ENCODE measurements at regions not wholly inside any gene's neighbourhood (a gene's known extent, or its start where the extent isn't known, plus 50 kb on each side); places are given as distances from the start of the nearest gene placed in this dataset.
"Not testable (repeated sequence)": the region's sequence is repeated elsewhere in the genome, so short reads cannot be mapped to it uniquely, and the experiment has no call there.

DNA sequence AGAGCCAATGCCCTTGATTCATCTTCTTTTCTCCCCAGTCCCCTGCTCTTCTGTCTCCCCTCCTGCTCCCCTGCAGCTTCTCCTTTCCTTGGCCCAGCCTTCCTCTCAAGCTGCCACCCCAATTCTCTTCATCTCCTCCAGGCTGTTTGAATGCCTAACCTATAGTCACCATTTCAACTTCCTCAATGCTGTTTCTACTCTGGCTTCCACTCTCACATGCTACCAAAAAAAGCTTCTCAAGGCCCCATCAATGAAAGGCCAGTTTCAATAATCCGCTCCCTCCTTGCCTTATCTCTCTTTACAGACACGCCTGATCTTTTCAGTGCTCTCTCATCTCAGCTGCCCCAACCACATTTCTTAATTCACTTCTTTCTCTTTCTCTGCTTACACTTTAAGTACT lies 212.2 kb upstream of the GPR149 start:
- Mint-ChIP-seq H3K4me3 (no peak overlapping the region), H3K27me3 (ENCODE audit: insufficient read depth) (no peaks in the 10 kb centered on the region), H3K4me1 (ENCODE audit: low read depth) (no peaks in the 10 kb centered on the region), H3K36me3 (ENCODE audit: low read depth) (no peaks in the 10 kb centered on the region; the same call in 1 of the 2 replicates), H3K9me3 (peaks cover 37% of the 10 kb centered on the region), H3K27ac (no peak overlapping the region)
- DNase-seq: no peak
- TF ChIP-seq, protein P1, sequence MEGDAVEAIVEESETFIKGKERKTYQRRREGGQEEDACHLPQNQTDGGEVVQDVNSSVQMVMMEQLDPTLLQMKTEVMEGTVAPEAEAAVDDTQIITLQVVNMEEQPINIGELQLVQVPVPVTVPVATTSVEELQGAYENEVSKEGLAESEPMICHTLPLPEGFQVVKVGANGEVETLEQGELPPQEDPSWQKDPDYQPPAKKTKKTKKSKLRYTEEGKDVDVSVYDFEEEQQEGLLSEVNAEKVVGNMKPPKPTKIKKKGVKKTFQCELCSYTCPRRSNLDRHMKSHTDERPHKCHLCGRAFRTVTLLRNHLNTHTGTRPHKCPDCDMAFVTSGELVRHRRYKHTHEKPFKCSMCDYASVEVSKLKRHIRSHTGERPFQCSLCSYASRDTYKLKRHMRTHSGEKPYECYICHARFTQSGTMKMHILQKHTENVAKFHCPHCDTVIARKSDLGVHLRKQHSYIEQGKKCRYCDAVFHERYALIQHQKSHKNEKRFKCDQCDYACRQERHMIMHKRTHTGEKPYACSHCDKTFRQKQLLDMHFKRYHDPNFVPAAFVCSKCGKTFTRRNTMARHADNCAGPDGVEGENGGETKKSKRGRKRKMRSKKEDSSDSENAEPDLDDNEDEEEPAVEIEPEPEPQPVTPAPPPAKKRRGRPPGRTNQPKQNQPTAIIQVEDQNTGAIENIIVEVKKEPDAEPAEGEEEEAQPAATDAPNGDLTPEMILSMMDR (IDR thresholded peaks at IDR 0.05): no peak

DNA sequence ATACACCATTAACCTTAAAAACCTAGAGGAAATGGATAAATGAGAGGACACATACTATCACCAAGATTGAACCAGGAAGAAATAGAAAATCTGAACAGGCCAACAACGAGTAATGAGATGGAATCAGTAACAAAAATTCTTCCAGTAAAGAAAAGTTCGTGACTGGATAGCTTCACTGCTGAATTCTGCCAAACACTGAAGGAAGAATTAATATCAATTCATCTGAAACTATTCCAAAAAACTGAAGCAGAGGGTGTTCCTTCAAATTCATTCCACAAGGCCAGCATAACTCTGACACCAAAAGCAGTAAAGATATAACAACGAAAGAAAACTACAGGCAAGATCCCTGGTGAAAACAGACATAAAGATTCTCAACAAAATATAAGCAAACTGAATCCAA lies 195.8 kb upstream of the GPR149 start:
- Mint-ChIP-seq H3K4me1 (ENCODE audit: low read depth) (no peaks in the 10 kb centered on the region), H3K27me3 (ENCODE audit: insufficient read depth) (no peaks in the 10 kb centered on the region), H3K9me3 (peaks cover 45% of the 10 kb centered on the region), H3K4me3 (no peak overlapping the region), H3K36me3 (ENCODE audit: low read depth) (no peaks in the 10 kb centered on the region), H3K27ac (no peak overlapping the region)
- TF ChIP-seq, protein P1 (IDR thresholded peaks at IDR 0.05): no peak
- DNase-seq: no peak

DNA sequence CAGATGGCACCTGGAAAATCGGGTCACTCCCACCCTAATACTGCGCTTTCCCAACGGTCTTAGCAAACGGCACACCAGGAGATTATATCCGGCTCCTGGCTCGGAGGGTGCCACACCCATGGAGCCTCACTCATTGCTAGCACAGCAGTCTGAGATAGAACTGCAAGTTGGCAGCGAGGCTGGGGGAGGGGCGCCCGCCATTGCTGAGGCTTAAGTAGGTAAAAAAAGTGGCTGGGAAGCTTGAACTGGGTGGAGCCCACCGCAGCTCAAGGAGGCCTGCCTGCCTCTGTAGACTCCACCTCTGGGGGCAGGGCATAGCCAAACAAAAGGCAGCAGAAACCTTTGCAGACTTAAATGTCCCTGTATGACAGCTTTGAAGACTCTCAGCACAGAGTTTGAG lies 189.6 kb upstream of the GPR149 start:
- not testable (repeated sequence) for DNase-seq

DNA sequence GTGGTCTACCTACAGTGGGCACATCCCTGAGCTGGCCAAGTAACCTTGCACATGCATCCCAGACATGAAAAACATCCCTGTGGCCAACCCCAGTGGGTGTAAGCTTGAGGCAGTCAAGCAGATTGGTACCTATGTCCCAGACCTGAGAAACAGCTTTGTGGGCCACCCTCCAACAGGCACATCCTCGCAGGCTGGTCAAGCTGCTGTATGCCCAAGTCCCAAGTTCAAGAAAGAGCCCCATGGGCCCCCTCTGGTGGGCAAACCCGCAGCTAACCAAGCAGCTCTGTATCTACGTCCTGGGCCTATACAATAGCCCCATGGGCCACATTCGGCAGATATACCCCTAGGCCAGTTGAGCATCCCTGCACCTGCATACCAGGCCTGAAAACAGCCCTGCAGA lies 186.3 kb upstream of the GPR149 start:
- H3K27me3 Mint-ChIP-seq (ENCODE audit: insufficient read depth): no peaks in the 10 kb centered on the region
- no peak overlapping the region for H3K27ac Mint-ChIP-seq
- H3K4me3 Mint-ChIP-seq: no peak overlapping the region
- H3K4me1 Mint-ChIP-seq (ENCODE audit: low read depth): no peaks in the 10 kb centered on the region
- peaks cover 46% of the 10 kb centered on the region for H3K9me3 Mint-ChIP-seq
- TF ChIP-seq, protein P1 (IDR thresholded peaks at IDR 0.05): no peak
- no peak for DNase-seq
- H3K36me3 Mint-ChIP-seq (ENCODE audit: low read depth): no peaks in the 10 kb centered on the region

More for the DNA sequence above, 189.6 kb upstream of the GPR149 start:
- not testable (repeated sequence) for H3K36me3 Mint-ChIP-seq (ENCODE audit: low read depth); H3K4me3 Mint-ChIP-seq; H3K27me3 Mint-ChIP-seq (ENCODE audit: insufficient read depth); H3K27ac Mint-ChIP-seq; H3K4me1 Mint-ChIP-seq (ENCODE audit: low read depth)
- peaks cover 56% of the 10 kb centered on the region for H3K9me3 Mint-ChIP-seq

DNA sequence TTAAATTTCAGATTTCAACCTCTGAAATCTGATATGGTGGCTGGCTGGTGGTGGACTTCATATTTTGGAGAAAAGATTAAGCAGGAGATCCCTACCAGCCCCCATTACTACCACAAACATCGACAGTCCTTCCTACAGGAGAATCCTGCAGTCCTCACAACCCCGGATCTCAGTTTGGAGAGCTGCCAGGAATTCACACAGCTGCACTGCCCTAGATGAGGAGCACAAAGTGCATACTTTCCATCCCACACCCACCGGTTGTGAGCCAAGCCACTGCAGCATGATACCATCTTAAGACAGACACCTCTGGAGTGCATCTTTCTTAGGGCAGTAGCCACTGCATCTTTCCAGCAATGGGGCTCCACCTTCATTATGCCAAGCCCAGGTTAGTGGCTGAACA lies 185.5 kb upstream of the GPR149 start:
- H3K27ac Mint-ChIP-seq: no peak overlapping the region
- H3K4me3 Mint-ChIP-seq: no peak overlapping the region
- DNase-seq: no peak
- TF ChIP-seq, protein P1 (IDR thresholded peaks at IDR 0.05): no peak
- H3K36me3 Mint-ChIP-seq (ENCODE audit: low read depth): no peaks in the 10 kb centered on the region
- H3K27me3 Mint-ChIP-seq (ENCODE audit: insufficient read depth): no peaks in the 10 kb centered on the region
- no peaks in the 10 kb centered on the region for H3K4me1 Mint-ChIP-seq (ENCODE audit: low read depth)
- H3K9me3 Mint-ChIP-seq: peaks cover 40% of the 10 kb centered on the region

DNA sequence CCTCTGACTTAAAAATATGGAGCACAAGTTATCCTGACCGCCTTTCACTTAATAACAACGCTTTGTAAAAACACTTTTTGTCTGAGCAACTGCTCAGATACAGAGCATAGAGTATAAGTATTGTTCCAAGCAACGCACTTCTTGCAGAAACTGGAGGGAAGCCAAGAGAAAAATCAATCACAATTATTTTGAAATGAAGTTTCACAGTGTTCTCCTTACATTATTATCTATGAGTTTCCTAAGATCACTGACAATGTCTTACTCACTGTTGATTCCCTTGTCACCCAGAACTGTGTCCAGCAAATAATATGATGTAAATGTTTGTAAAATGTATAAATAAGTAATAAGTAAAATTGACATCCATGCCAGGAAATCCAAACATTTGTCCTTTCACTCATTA lies 184.6 kb upstream of the GPR149 start:
- H3K4me3 Mint-ChIP-seq: no peak overlapping the region
- no peaks in the 10 kb centered on the region for H3K36me3 Mint-ChIP-seq (ENCODE audit: low read depth)
- TF ChIP-seq, protein P1 (IDR thresholded peaks at IDR 0.05): no peak
- H3K4me1 Mint-ChIP-seq (ENCODE audit: low read depth): no peaks in the 10 kb centered on the region
- no peak overlapping the region for H3K27ac Mint-ChIP-seq
- DNase-seq: no peak
- H3K27me3 Mint-ChIP-seq (ENCODE audit: insufficient read depth): no peaks in the 10 kb centered on the region
- H3K9me3 Mint-ChIP-seq: peaks cover 39% of the 10 kb centered on the region

Measured in HFFc6 (cell line).